ENCODE measurements at regions not wholly inside any gene's neighbourhood (a gene's known extent, or its start where the extent isn't known, plus 50 kb on each side); places are given as distances from the start of the nearest gene placed in this dataset.
"Not testable (repeated sequence)": the region's sequence is repeated elsewhere in the genome, so short reads cannot be mapped to it uniquely, and the experiment has no call there.

DNA sequence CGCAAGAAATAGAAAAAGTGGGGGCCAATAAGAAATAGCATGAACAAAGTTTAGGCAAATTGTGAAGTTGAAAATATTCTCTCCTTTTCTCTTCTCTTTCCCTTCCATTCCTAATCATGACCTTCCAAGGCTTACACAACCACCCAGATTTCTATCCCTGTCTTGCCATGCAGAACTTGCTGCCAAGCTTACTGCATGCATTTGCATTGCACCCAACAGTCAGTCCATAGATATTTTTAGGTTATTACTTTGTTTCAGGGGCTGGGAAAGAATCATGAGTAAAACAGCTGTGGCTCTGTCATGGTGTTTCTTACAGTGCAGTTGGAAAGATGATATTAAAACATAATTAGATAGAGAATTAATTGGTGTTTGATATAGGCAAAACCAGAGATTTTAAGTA lies 219.4 kb downstream of the PTGER3 start:
- H4K20me1 ChIP-seq (ENCODE audit: insufficient read depth, low read length), result no peaks in the 10 kb centered on the region
- H2AFZ ChIP-seq (ENCODE audit: low read length), result no peak overlapping the region
- H3K9ac ChIP-seq (ENCODE audit: insufficient read depth, low read depth, low read length), result no peak overlapping the region
- peaks cover 5% of the 10 kb centered on the region; the same call in 1 of the 2 replicates for H3K9me3 ChIP-seq (ENCODE audit: low read length)
- ATAC-seq, result no peak
- 6% methylated on average over 1 of the region's 1 CpG for WGBS (ENCODE audit: low lambda C conversion rate)
- no peaks in the 10 kb centered on the region for H3K79me2 ChIP-seq (ENCODE audit: insufficient read depth, low read length)
- no peak for DNase-seq (ENCODE audit: low spot score)
- H3K36me3 ChIP-seq (replicated peaks in 1 of 2; ENCODE audit: control insufficient read depth in 1 of 2, insufficient read depth in 2 of 2, low read length in 2 of 2), result no peaks in the 10 kb centered on the region
- H3K4me3 ChIP-seq (replicated peaks in 1 of 3; ENCODE audit: insufficient read depth in 1 of 3, low read depth in 2 of 3, low read length in 3 of 3), result no peak overlapping the region
- in situ Hi-C loops (cut with HindIII; ENCODE audit: extremely low pct_ligation_motif_present, low pct_unique_long_range_greater_than_20kb) (no loop called here), intact Hi-C loops (cut with micrococcal nuclease; ENCODE audit: unreplicated experiment) (no loop called here)
- CTCF ChIA-PET (ENCODE audit: low intra/inter-chr PET ratio, low total read pairs), result no interaction called here
- no peak overlapping the region for H3K27ac ChIP-seq (ENCODE audit: extremely low read length, insufficient read depth, low read length)
- no peak for FAIRE-seq
- BruUV-seq (replicated peaks), result no TSS peak
- no peaks in the 10 kb centered on the region for H3K27me3 ChIP-seq (ENCODE audit: control insufficient read depth in 1 of 2, insufficient read depth in 2 of 2, low read length in 2 of 2)
- no peak overlapping the region for H3K4me2 ChIP-seq (ENCODE audit: low read depth, low read length)
- H3K4me1 ChIP-seq (ENCODE audit: insufficient read depth, low read length), result no peaks in the 10 kb centered on the region
- POLR2A ChIA-PET, result no interaction called here
- no peak for TF ChIP-seq LCORL (IDR thresholded peaks at IDR 0.05)
- no peak for TF ChIP-seq LCORL (CRISPR knock-in tag; IDR thresholded peaks at IDR 0.05)
- TF ChIP-seq, protein P1, sequence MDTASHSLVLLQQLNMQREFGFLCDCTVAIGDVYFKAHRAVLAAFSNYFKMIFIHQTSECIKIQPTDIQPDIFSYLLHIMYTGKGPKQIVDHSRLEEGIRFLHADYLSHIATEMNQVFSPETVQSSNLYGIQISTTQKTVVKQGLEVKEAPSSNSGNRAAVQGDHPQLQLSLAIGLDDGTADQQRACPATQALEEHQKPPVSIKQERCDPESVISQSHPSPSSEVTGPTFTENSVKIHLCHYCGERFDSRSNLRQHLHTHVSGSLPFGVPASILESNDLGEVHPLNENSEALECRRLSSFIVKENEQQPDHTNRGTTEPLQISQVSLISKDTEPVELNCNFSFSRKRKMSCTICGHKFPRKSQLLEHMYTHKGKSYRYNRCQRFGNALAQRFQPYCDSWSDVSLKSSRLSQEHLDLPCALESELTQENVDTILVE (CRISPR knock-in tag; IDR thresholded peaks at IDR 0.05), result no peak
- TF ChIP-seq, protein P2, sequence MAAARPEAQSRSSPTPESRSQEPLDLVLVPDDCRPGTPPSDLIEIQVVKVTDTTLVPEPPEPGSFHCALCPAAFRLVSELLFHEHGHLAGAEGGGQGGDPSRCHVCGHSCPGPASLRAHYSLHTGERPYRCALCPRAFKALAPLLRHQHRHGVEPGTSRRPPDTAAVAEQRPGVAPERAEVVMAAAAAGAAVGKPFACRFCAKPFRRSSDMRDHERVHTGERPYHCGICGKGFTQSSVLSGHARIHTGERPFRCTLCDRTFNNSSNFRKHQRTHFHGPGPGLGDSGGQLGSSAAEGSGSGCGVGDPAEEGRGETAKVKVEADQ (CRISPR knock-in tag; IDR thresholded peaks at IDR 0.05; ENCODE audit: borderline replicate concordance), result no peak
- TF ChIP-seq ZNF616 (CRISPR knock-in tag; IDR thresholded peaks at IDR 0.05; ENCODE audit: low read depth), result no peak
- TF ChIP-seq PHB2 (IDR thresholded peaks at IDR 0.05; ENCODE audit: partially characterized antibody), result no peak
- TF ChIP-seq POLR2AphosphoS2 (IDR thresholded peaks at IDR 0.05; ENCODE audit: low read depth, low read length), result no peak

DNA sequence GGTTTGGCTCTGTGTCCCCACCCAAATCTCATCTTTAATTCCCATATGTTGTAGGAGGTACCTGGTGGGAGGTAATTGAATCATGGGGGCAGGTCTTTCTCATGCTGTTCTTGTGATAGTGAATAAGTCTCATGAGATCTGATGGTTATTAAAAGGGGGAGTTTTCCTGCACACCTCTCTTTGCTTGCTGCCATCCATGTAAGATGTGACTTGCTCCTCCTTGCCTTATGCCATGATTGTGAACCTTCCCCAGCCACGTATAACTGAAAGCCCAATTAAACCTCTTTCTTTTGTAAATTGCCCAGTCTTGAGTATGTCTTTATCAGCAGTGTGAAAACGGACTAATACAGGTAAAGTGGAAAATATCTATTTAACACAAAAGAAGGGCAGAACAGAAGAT lies 213.3 kb downstream of the PTGER3 start:
- H3K4me1 ChIP-seq (ENCODE audit: insufficient read depth, low read length); H4K20me1 ChIP-seq (ENCODE audit: insufficient read depth, low read length); FAIRE-seq; DNase-seq (ENCODE audit: low spot score); H2AFZ ChIP-seq (ENCODE audit: low read length); H3K9me3 ChIP-seq (ENCODE audit: low read length); CTCF ChIA-PET (ENCODE audit: low intra/inter-chr PET ratio, low total read pairs); H3K4me3 ChIP-seq (replicated peaks in 1 of 3; ENCODE audit: insufficient read depth in 1 of 3, low read depth in 2 of 3, low read length in 3 of 3); POLR2A ChIA-PET; H3K9ac ChIP-seq (ENCODE audit: insufficient read depth, low read depth, low read length); H3K27me3 ChIP-seq (ENCODE audit: control insufficient read depth in 1 of 2, insufficient read depth in 2 of 2, low read length in 2 of 2); H3K79me2 ChIP-seq (ENCODE audit: insufficient read depth, low read length); H3K4me2 ChIP-seq (ENCODE audit: low read depth, low read length); H3K36me3 ChIP-seq (replicated peaks in 1 of 2; ENCODE audit: control insufficient read depth in 1 of 2, insufficient read depth in 2 of 2, low read length in 2 of 2); BruUV-seq (replicated peaks); H3K27ac ChIP-seq (ENCODE audit: extremely low read length, insufficient read depth, low read length); in situ Hi-C loops (cut with HindIII; ENCODE audit: extremely low pct_ligation_motif_present, low pct_unique_long_range_greater_than_20kb); ATAC-seq; intact Hi-C loops (cut with micrococcal nuclease; ENCODE audit: unreplicated experiment): not testable (repeated sequence)
- 2% methylated on average over 2 of the region's 2 CpGs for WGBS (ENCODE audit: low lambda C conversion rate)
